Colonic mucosa (tissue), 4 donors: ENCODE measurements at regions not wholly inside any gene's neighbourhood (a gene's known extent, or its start where the extent isn't known, plus 50 kb on each side); places are given as distances from the start of the nearest gene placed in this dataset.

Experiments used
- DNase-seq: peaks from one replicate; pipeline ENCODE4 v3.0.0-alpha.2; 2020
- H3K27ac ChIP-seq: fragments of 200-600 bp; one replicate; pipeline ENCODE4 v1.8.0; 2021
- H3K27me3 ChIP-seq: fragments of 200-600 bp; one replicate; pipeline ENCODE4 v1.8.0; 2021
- H3K36me3 ChIP-seq: fragments of 200-600 bp; one replicate; pipeline ENCODE4 v1.8.0; 2021
- H3K4me1 ChIP-seq: fragments of 200-600 bp; one replicate; pipeline ENCODE4 v1.8.0; 2021; ENCODE audit warnings: mild to moderate bottlenecking
- H3K4me3 ChIP-seq: fragments of 200-600 bp; one replicate; pipeline ENCODE4 v1.8.0; 2021
- H3K9ac ChIP-seq, 2 donors: one replicate each; pipeline ENCODE4 v1.7.0; 2013; ENCODE audit warnings: control low read depth in 2 of 2, low read depth in 2 of 2, low read length in 2 of 2
- H3K9me3 ChIP-seq: fragments of 200-600 bp; one replicate; pipeline ENCODE4 v1.8.0; 2021
- CTCF ChIP-seq: fragments of 200-600 bp; IDR thresholded peaks from one replicate; pipeline ENCODE4 v1.8.0; 2022; ENCODE audit warnings: antibody characterized with exemption, mild to moderate bottlenecking
- intact Hi-C: fragments of 100-400 bp; cut with DNase I; formaldehyde crosslinking; loops from one replicate; pipeline ENCODE4 v1.14.1; 2022
- donor health status: healthy.
- donor health status: DM: no; HTN: no; CAD: no.
- donor health status: DM: no; HTN: no; CAD: no.

- H3K27me3 ChIP-seq, result no peaks in the 10 kb centered on the region
- TF ChIP-seq CTCF, result no peak
- no peaks in the 10 kb centered on the region for H3K9me3 ChIP-seq
- intact Hi-C loops, result no loop called here
- no peak overlapping the region for H3K4me3 ChIP-seq
- DNase-seq, result no peak
- no peak overlapping the region for H3K27ac ChIP-seq
- H3K36me3 ChIP-seq, result no peaks in the 10 kb centered on the region
- H3K9ac ChIP-seq, result no peak overlapping the region
- H3K4me1 ChIP-seq, result no peaks in the 10 kb centered on the region
Measured at GRCh38 chr13:22226086-22226485, 555.2 kb downstream of the FGF9 start.

GRCh38 chr13:22227895-22228294 lies 557.0 kb downstream of the FGF9 start:
- H3K9ac ChIP-seq, result no peak overlapping the region
- H3K27ac ChIP-seq, result no peak overlapping the region
- H3K9me3 ChIP-seq, result no peaks in the 10 kb centered on the region
- no peak for TF ChIP-seq CTCF
- intact Hi-C loops, result no loop called here
- no peak overlapping the region for H3K4me3 ChIP-seq
- no peaks in the 10 kb centered on the region for H3K4me1 ChIP-seq
- H3K36me3 ChIP-seq, result no peaks in the 10 kb centered on the region
- no peak for DNase-seq
- no peaks in the 10 kb centered on the region for H3K27me3 ChIP-seq

GRCh38 chr13:22229916-22230315 lies 559.0 kb downstream of the FGF9 start:
- Histone ChIP-seq H3K9ac (no peak overlapping the region), H3K4me3 (no peak overlapping the region), H3K36me3 (no peaks in the 10 kb centered on the region), H3K4me1 (no peaks in the 10 kb centered on the region), H3K27ac (no peak overlapping the region), H3K9me3 (no peaks in the 10 kb centered on the region), H3K27me3 (no peaks in the 10 kb centered on the region)
- DNase-seq, result no peak
- no peak for TF ChIP-seq CTCF
- intact Hi-C loops, result no loop called here

- no peak overlapping the region for H3K27ac ChIP-seq
- intact Hi-C loops, result no loop called here
- H3K27me3 ChIP-seq, result no peaks in the 10 kb centered on the region
- H3K4me3 ChIP-seq, result no peak overlapping the region
- H3K9ac ChIP-seq, result no peak overlapping the region
- no peaks in the 10 kb centered on the region for H3K36me3 ChIP-seq
- DNase-seq, result no peak
- no peaks in the 10 kb centered on the region for H3K4me1 ChIP-seq
- TF ChIP-seq CTCF, result no peak
- no peaks in the 10 kb centered on the region for H3K9me3 ChIP-seq
Measured at GRCh38 chr13:22232186-22232585, 561.3 kb downstream of the FGF9 start.

GRCh38 chr13:22235285-22235949 lies 564.5 kb downstream of the FGF9 start:
- no peaks in the 10 kb centered on the region for H3K36me3 ChIP-seq
- H3K9ac ChIP-seq, result no peak overlapping the region
- DNase-seq, result no peak
- no peak overlapping the region for H3K27ac ChIP-seq
- no peak overlapping the region for H3K4me3 ChIP-seq
- no peaks in the 10 kb centered on the region for H3K27me3 ChIP-seq
- TF ChIP-seq CTCF, result no peak
- H3K4me1 ChIP-seq, result no peaks in the 10 kb centered on the region
- intact Hi-C loops, result no loop called here
- H3K9me3 ChIP-seq, result no peaks in the 10 kb centered on the region

GRCh38 chr13:22235950-22236290 lies 565.0 kb downstream of the FGF9 start:
- no peaks in the 10 kb centered on the region for H3K9me3 ChIP-seq
- no peaks in the 10 kb centered on the region for H3K36me3 ChIP-seq
- no peak for TF ChIP-seq CTCF
- no peak for DNase-seq
- no peak overlapping the region for H3K9ac ChIP-seq
- intact Hi-C loops, result no loop called here
- no peaks in the 10 kb centered on the region for H3K27me3 ChIP-seq
- H3K4me1 ChIP-seq, result no peaks in the 10 kb centered on the region
- no peak overlapping the region for H3K27ac ChIP-seq
- no peak overlapping the region for H3K4me3 ChIP-seq
